CD14-positive monocyte (primary cell): ENCODE measurements at regions not wholly inside any gene's neighbourhood (a gene's known extent, or its start where the extent isn't known, plus 50 kb on each side); places are given as distances from the start of the nearest gene placed in this dataset.
A peak's percentile ranks its signal among the peaks of the same experiment; 100 is the strongest.

Experiments used
- DNase-seq, 3 donors: peaks; one replicate each; pipeline ENCODE4 v3.0.0-alpha.2; 2011 to 2022
- H2AFZ ChIP-seq: 2 replicates; pipeline ENCODE4 v1.6.0; 2012; ENCODE audit warnings: mild to moderate bottlenecking, low read depth, low read length, inconsistent platforms; ENCODE audit not compliant: insufficient read depth, poor library complexity, severe bottlenecking
- H3K27ac ChIP-seq, 2 donors: 1 replicate in 1 of 2; 2 replicates in 1 of 2; pipeline ENCODE4 v1.5.1; 2012 to 2013; ENCODE audit warnings: low read length in 2 of 2, control low read depth in 1 of 2, inconsistent platforms in 1 of 2, low read depth in 1 of 2, mild to moderate bottlenecking in 1 of 2
- H3K27me3 ChIP-seq, 2 donors: one replicate each; pipeline versions ENCODE4 v1.6.0 to v1.6.1; 2011 to 2013; ENCODE audit warnings: low read length in 2 of 2; ENCODE audit not compliant: control insufficient read depth in 2 of 2, insufficient read depth in 2 of 2
- H3K36me3 ChIP-seq, 2 donors: replicated peaks in 1 of 2; 1 replicate in 1 of 2; 2 replicates in 1 of 2; pipeline versions ENCODE4 v1.5.1 to v1.6.1; 2012 to 2013; ENCODE audit warnings: low read length in 2 of 2, control low read depth in 1 of 2, inconsistent platforms in 1 of 2, mild to moderate bottlenecking in 1 of 2; ENCODE audit not compliant: insufficient read depth in 2 of 2, control insufficient read depth in 1 of 2
- H3K4me1 ChIP-seq, 2 donors: 1 replicate in 1 of 2; 2 replicates in 1 of 2; pipeline versions ENCODE4 v1.5.1 to v1.6.1; 2012 to 2013; ENCODE audit warnings: low read length in 2 of 2, control low read depth in 1 of 2, inconsistent platforms in 1 of 2, mild to moderate bottlenecking in 1 of 2, moderate library complexity in 1 of 2; ENCODE audit not compliant: insufficient read depth in 2 of 2, control insufficient read depth in 1 of 2
- H3K4me2 ChIP-seq: replicated peaks from 2 replicates; pipeline ENCODE3; 2012; ENCODE audit warnings: low read length, moderate library complexity, mild to moderate bottlenecking; ENCODE audit not compliant: poor library complexity, severe bottlenecking; ENCODE audit errors: extremely low read depth
- H3K4me3 ChIP-seq, 3 experiments: fragments of 200-600 bp in 1 of 3; sonication (generic) in 1 of 3; replicated peaks in 1 of 3; 1 replicate in 2 of 3; 2 replicates in 1 of 3; pipeline ENCODE4 v1.5.1; 2011 to 2013; ENCODE audit warnings: low read length in 3 of 3, mild to moderate bottlenecking in 3 of 3, control low read depth in 2 of 3, low read depth in 2 of 3, inconsistent platforms in 1 of 3, moderate library complexity in 1 of 3
- H3K79me2 ChIP-seq: 2 replicates; pipeline ENCODE4 v1.6.0; 2012; ENCODE audit warnings: mild to moderate bottlenecking, control low read depth, inconsistent platforms, low read length, moderate library complexity; ENCODE audit not compliant: insufficient read depth
- H3K9ac ChIP-seq: 2 replicates; pipeline ENCODE4 v1.6.0; 2017; ENCODE audit warnings: low read length, mild to moderate bottlenecking; ENCODE audit not compliant: insufficient read depth, poor library complexity, severe bottlenecking
- H3K9me3 ChIP-seq, 2 donors: replicated peaks in 1 of 2; 1 replicate in 1 of 2; 2 replicates in 1 of 2; pipeline versions ENCODE4 v1.5.1 to v1.6.1; 2012 to 2013; ENCODE audit warnings: low read length in 2 of 2, control low read depth in 1 of 2; ENCODE audit not compliant: control insufficient read depth in 1 of 2, insufficient read depth in 1 of 2
- H4K20me1 ChIP-seq: 2 replicates; pipeline ENCODE4 v1.6.0; 2012; ENCODE audit warnings: mild to moderate bottlenecking, low read length, control low read depth, moderate library complexity; ENCODE audit not compliant: insufficient read depth
- H3K27ac Mint-ChIP-seq, 7 donors: one replicate each; pipeline ENCODE4 v1.8.0; 2020; ENCODE audit warnings: mild to moderate bottlenecking in 7 of 7, mixed read lengths in 7 of 7, moderate library complexity in 6 of 7, inconsistent platforms in 2 of 7
- H3K27me3 Mint-ChIP-seq, 3 donors: one replicate each; pipeline ENCODE4 v1.8.0; 2021 to 2022; ENCODE audit warnings: low read depth in 3 of 3, mild to moderate bottlenecking in 3 of 3, mixed read lengths in 3 of 3, moderate library complexity in 3 of 3, inconsistent platforms in 1 of 3
- H3K36me3 Mint-ChIP-seq, 2 donors: one replicate each; pipeline ENCODE4 v1.8.0; 2020; ENCODE audit warnings: mixed read lengths in 2 of 2, inconsistent platforms in 1 of 2, mild to moderate bottlenecking in 1 of 2
- H3K4me1 Mint-ChIP-seq: one replicate; pipeline ENCODE4 v1.8.0; 2020; ENCODE audit warnings: mild to moderate bottlenecking, mixed read lengths
- H3K4me3 Mint-ChIP-seq, 2 donors: one replicate each; pipeline ENCODE4 v1.8.0; 2020; ENCODE audit warnings: mild to moderate bottlenecking in 2 of 2, mixed read lengths in 2 of 2, moderate library complexity in 1 of 2
- H3K9me3 Mint-ChIP-seq, 7 donors: one replicate each; pipeline ENCODE4 v1.8.0; 2020 to 2022; ENCODE audit warnings: mixed read lengths in 7 of 7, mild to moderate bottlenecking in 6 of 7, moderate library complexity in 6 of 7, inconsistent platforms in 2 of 7
- WGBS: methylation state at CpG from one replicate; pipeline ENCODE4 v1.1.5; 2013; ENCODE audit warnings: missing lambda C conversion rate; ENCODE audit not compliant: insufficient coverage; 5-methylcytosine and 5-hydroxymethylcytosine counted together
- intact Hi-C, 2 donors: fragments of 100-400 bp; cut with micrococcal nuclease; formaldehyde crosslinking; loops; one replicate each; pipeline versions ENCODE4 v1.15.0 to v1.15.1; 2023
- TF ChIP-seq, protein P1 (sequence below): fragments of 200-600 bp; IDR thresholded peaks from one replicate; pipeline ENCODE4 v1.8.0; 2022; ENCODE audit warnings: antibody characterized with exemption, mild to moderate bottlenecking

DNA sequence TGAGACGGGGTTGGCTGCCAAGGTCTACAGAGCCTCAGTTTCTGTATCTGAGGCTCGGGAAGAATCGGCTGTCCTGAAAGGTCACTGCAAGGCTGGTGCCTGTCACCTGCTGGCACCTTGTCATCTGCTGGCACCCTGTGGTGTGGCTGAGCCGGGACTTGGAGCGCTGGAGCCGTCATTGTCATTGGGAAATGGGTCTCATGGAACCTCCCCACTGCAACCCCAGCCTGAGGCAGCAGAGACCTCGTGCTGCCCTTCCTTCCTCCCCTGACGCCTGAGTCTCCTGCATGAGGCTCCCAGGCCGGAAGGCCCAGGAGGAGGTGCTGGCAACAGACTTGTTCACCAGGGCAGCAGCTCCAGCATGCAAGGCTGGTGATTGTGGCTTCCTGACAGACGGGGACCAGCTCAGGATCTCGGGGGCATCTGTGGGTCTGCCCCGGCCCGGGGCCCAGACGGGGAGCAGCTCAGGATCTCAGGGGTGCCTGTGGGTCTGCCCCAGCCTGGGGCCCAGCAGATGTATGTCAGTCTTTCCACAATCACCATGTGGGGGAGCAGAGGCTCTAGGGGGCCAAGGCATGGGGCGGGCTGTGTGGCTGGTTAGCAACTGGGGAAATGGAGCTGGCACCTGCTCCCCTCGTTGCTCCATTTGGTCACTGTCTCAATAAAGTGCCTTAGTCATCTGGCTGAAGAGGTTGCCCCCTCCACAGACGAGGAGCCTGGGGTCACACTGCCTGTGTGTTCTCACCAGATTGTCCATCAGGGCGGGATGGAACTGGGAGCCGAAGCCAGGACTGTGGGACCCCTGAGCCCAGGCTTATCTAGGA, 668.7 kb downstream of the BRD1 start:
- Histone ChIP-seq H3K9ac (no peak overlapping the region), H3K36me3 (no peaks in the 10 kb centered on the region), H3K9me3 (peaks cover 0 to 7% of the 10 kb centered on the region in 2 donors), H4K20me1 (no peaks in the 10 kb centered on the region), H3K27me3 (no peaks in the 10 kb centered on the region), H2AFZ (no peak overlapping the region), H3K79me2 (no peaks in the 10 kb centered on the region), H3K4me3 (no peak overlapping the region), H3K4me1 (no peaks in the 10 kb centered on the region), H3K4me2 (no peak overlapping the region), H3K27ac (no peak overlapping the region)
- TF ChIP-seq, protein P1, sequence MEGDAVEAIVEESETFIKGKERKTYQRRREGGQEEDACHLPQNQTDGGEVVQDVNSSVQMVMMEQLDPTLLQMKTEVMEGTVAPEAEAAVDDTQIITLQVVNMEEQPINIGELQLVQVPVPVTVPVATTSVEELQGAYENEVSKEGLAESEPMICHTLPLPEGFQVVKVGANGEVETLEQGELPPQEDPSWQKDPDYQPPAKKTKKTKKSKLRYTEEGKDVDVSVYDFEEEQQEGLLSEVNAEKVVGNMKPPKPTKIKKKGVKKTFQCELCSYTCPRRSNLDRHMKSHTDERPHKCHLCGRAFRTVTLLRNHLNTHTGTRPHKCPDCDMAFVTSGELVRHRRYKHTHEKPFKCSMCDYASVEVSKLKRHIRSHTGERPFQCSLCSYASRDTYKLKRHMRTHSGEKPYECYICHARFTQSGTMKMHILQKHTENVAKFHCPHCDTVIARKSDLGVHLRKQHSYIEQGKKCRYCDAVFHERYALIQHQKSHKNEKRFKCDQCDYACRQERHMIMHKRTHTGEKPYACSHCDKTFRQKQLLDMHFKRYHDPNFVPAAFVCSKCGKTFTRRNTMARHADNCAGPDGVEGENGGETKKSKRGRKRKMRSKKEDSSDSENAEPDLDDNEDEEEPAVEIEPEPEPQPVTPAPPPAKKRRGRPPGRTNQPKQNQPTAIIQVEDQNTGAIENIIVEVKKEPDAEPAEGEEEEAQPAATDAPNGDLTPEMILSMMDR, result no peak
- intact Hi-C loops, result no loop called here
- Mint-ChIP-seq H3K4me3 (no peak overlapping the region), H3K9me3 (peaks cover 2 to 5% (median 4%) of the 10 kb centered on the region in 7 donors), H3K36me3 (no peaks in the 10 kb centered on the region), H3K27ac (no peak overlapping the region), H3K27me3 (peaks cover 2 to 10% (median 2%) of the 10 kb centered on the region in 3 donors), H3K4me1 (no peaks in the 10 kb centered on the region)
- no peak for DNase-seq
- WGBS, result 61% methylated on average over 15 of the region's 19 CpGs

DNA sequence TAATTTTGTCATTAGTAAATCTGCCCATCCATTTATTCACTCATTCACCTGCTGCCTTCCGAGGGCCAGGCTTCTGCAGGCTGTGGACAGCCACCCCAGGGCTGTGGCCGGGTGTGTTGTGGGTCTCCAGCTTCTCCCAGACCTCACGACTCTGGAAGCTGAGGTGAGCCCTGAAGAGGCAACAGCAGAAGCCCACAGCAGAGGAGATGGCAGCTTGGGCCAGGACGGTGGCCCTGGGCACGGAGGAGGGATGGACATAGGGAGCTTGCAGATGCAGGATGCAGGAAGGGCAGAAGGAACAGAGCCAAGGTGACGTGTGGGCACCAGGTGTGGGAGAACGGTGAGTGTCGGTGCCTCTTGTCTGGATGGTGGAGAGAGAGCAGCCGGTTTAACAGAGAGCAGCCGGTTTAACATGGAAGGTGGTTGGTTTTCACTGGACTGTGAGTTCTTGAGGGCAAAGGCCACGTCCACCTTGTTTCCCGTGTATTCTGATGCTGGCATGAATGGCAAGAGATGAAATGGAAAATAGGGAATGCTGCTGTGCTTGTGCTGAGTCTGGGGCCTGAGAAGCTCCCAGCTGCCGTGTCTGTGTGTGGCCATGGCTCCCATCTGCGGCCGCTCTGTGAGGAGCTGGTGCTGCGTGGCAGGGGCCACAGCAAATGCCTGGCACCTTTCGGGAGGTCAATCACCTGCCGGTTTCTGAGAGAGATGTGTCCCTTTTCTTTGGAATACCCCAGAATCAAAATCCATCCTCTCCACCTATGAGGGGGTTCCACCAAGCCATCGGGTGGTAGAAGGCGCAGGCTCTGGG, 669.9 kb downstream of the BRD1 start:
- Histone ChIP-seq H3K9me3 (peaks cover 0 to 7% of the 10 kb centered on the region in 2 donors), H2AFZ (no peak overlapping the region), H3K4me3 (no peak overlapping the region), H3K4me1 (no peaks in the 10 kb centered on the region), H3K4me2 (no peak overlapping the region), H3K79me2 (no peaks in the 10 kb centered on the region), H4K20me1 (no peaks in the 10 kb centered on the region), H3K27me3 (no peaks in the 10 kb centered on the region), H3K9ac (no peak overlapping the region), H3K27ac (no peak overlapping the region), H3K36me3 (no peaks in the 10 kb centered on the region)
- H3K36me3 Mint-ChIP-seq, result no peaks in the 10 kb centered on the region
- intact Hi-C loops, result no loop called here
- WGBS, result 92% methylated on average over 17 of the region's 20 CpGs
- no peak for DNase-seq
- no peaks in the 10 kb centered on the region for H3K4me1 Mint-ChIP-seq
- TF ChIP-seq, protein P1, result no peak
- no peak overlapping the region for H3K4me3 Mint-ChIP-seq
- H3K9me3 Mint-ChIP-seq, result peaks cover 2 to 5% (median 4%) of the 10 kb centered on the region in 7 donors
- peak overlapping the region in 1 of 7 donors; percentile 73 for H3K27ac Mint-ChIP-seq
- peaks cover 0 to 7% (median 2%) of the 10 kb centered on the region in 3 donors for H3K27me3 Mint-ChIP-seq
